Lung (tissue), 11 donors: ENCODE measurements at regions not wholly inside any gene's neighbourhood (a gene's known extent, or its start where the extent isn't known, plus 50 kb on each side); places are given as distances from the start of the nearest gene placed in this dataset.

Source experiments
- ATAC-seq: fragments of 200-7000 bp; cut with Tn5 transposase; one replicate; pipeline ENCODE4 v1.9.1; 2020; ENCODE audit warnings: moderate number of reproducible peaks; ENCODE audit not compliant: insufficient read depth, low FRiP score
- DNase-seq, 3 donors: peaks; one replicate each; pipeline ENCODE4 v3.0.0-alpha.2; 2013 to 2017
- H3K27ac ChIP-seq, 2 donors: one replicate each; pipeline ENCODE4 v1.5.1; 2013; ENCODE audit warnings: mild to moderate bottlenecking in 2 of 2, moderate library complexity in 2 of 2, control low read depth in 1 of 2, inconsistent platforms in 1 of 2, low read depth in 1 of 2, low read length in 1 of 2
- H3K27me3 ChIP-seq, 3 donors: one replicate each; pipeline ENCODE4 v1.5.1; 2013; ENCODE audit warnings: low read length in 2 of 3; ENCODE audit not compliant: control insufficient read depth in 3 of 3, insufficient read depth in 3 of 3
- H3K36me3 ChIP-seq, 4 donors: one replicate each; pipeline ENCODE4 v1.5.1; 2013; ENCODE audit warnings: low read length in 4 of 4, mild to moderate bottlenecking in 1 of 4, moderate library complexity in 1 of 4; ENCODE audit not compliant: control insufficient read depth in 4 of 4, insufficient read depth in 4 of 4
- H3K4me1 ChIP-seq, 5 donors: one replicate each; pipeline ENCODE4 v1.5.1; 2013; ENCODE audit warnings: low read length in 5 of 5, mild to moderate bottlenecking in 2 of 5, moderate library complexity in 1 of 5; ENCODE audit not compliant: control insufficient read depth in 5 of 5, insufficient read depth in 5 of 5
- H3K4me3 ChIP-seq: one replicate; pipeline ENCODE4 v1.5.1; 2013; ENCODE audit warnings: mild to moderate bottlenecking, control low read depth, moderate library complexity
- H3K9ac ChIP-seq, 2 donors: one replicate each; pipeline ENCODE4 v1.5.1; 2013; ENCODE audit warnings: low read length in 2 of 2, control low read depth in 1 of 2; ENCODE audit not compliant: insufficient read depth in 1 of 2
- H3K9me3 ChIP-seq, 4 donors: one replicate each; pipeline ENCODE4 v1.5.1; 2013; ENCODE audit warnings: low read length in 3 of 4, mild to moderate bottlenecking in 1 of 4, moderate library complexity in 1 of 4; ENCODE audit not compliant: control insufficient read depth in 4 of 4, insufficient read depth in 3 of 4
- WGBS, 2 donors: extraction: QIAGEN DNeasy Blood & Tissue Kit; methylation state at CpG; one replicate each; pipeline ENCODE4 v1.1.7; 2013; 5-methylcytosine and 5-hydroxymethylcytosine counted together
- TF ChIP-seq, protein P1 (sequence below): IDR thresholded peaks from 2 replicates; pipeline ENCODE4 v1.5.1; 2012; ENCODE audit warnings: mild to moderate bottlenecking; ENCODE audit errors: control extremely low read depth, extremely low read depth
- donor health status: control.
- donor health status: control.
- donor health status: Bipolar disorder and iron deficiency.
- donor health status: healthy.
- donor health status: DM: yes; HTN: yes; CAD: no.

GRCh38 chr18:45402485-45403056 lies 212.7 kb upstream of the SLC14A2 start:
- H3K9ac ChIP-seq = no peak overlapping the region
- TF ChIP-seq, protein P1, sequence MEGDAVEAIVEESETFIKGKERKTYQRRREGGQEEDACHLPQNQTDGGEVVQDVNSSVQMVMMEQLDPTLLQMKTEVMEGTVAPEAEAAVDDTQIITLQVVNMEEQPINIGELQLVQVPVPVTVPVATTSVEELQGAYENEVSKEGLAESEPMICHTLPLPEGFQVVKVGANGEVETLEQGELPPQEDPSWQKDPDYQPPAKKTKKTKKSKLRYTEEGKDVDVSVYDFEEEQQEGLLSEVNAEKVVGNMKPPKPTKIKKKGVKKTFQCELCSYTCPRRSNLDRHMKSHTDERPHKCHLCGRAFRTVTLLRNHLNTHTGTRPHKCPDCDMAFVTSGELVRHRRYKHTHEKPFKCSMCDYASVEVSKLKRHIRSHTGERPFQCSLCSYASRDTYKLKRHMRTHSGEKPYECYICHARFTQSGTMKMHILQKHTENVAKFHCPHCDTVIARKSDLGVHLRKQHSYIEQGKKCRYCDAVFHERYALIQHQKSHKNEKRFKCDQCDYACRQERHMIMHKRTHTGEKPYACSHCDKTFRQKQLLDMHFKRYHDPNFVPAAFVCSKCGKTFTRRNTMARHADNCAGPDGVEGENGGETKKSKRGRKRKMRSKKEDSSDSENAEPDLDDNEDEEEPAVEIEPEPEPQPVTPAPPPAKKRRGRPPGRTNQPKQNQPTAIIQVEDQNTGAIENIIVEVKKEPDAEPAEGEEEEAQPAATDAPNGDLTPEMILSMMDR = no peak
- WGBS, 2 donors = 75 to 93% methylated on average over 2 of the region's 2 CpGs

DNA sequence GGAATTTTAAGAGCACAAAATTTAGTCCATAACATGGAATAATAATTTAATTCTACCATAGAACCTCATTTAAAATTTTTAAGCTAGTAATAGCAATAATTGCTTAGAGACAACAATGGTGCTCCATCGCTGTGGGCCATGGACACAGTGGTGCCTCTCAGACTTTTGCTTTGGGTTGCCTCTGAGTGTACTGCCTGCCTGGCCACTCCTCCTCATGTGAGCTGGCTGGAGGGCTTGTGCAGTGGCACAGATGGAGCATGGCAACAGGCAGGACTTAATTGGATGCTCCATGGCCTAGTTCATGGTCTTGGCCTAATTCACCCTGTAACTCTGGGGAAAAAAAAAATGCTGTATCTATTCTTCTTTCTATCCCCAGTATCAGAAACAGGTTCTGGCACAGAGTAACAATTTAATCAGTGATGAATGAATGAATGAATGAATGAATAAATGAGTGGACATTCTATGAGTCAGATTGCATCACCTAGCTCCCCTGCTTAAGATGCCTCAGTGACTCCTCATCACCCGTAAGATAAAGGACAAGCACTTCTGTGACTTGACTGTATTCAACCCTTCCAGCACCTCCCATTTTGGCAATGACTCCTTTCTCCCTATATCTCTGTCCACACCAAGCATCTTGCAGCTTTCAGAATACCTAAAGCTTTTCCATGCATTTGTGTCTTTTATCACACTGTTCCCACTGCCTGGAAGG lies 211.8 kb upstream of the SLC14A2 start:
- H3K9me3 ChIP-seq = no peaks in the 10 kb centered on the region
- no peak overlapping the region for H3K27ac ChIP-seq
- H3K4me3 ChIP-seq = no peak overlapping the region
- no peaks in the 10 kb centered on the region for H3K27me3 ChIP-seq
- 93 to 98% methylated on average over 2 of the region's 2 CpGs for WGBS, 2 donors
- no peaks in the 10 kb centered on the region for H3K36me3 ChIP-seq
- TF ChIP-seq, protein P1 = no peak
- DNase-seq (no peak), ATAC-seq (no peak)
- H3K9ac ChIP-seq = no peak overlapping the region
- peaks cover 0 to 3% (median 0%) of the 10 kb centered on the region in 5 donors for H3K4me1 ChIP-seq

More at GRCh38 chr18:45402485-45403056, 212.7 kb upstream of the SLC14A2 start:
- H3K36me3 ChIP-seq = no peaks in the 10 kb centered on the region
- H3K27me3 ChIP-seq = no peaks in the 10 kb centered on the region
- no peak for DNase-seq
- ATAC-seq = no peak
- H3K4me1 ChIP-seq = peaks cover 0 to 3% (median 0%) of the 10 kb centered on the region in 5 donors
- H3K9me3 ChIP-seq = no peaks in the 10 kb centered on the region
- H3K4me3 ChIP-seq = no peak overlapping the region
- H3K27ac ChIP-seq = no peak overlapping the region

DNA sequence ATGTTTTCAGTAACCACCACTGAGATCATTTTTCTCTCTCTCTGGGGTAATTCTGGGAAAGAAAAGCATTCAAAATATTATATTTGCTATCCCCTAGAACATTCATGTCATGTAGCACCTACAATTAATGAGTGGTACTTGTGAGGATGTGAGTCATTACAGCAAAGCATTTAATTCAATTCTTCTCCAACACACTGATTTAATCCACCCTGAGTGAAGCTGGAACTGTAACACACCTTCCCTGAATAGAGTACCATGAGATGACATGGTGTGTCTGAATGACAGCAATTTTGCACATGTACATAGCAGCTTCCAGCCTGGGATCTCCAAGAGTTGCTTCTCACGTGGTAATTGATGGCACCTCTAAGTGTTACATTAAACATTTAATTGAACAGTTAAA lies 207.1 kb upstream of the SLC14A2 start:
- no peak overlapping the region for H3K9ac ChIP-seq
- H3K4me3 ChIP-seq = no peak overlapping the region
- H3K9me3 ChIP-seq = no peaks in the 10 kb centered on the region
- no peaks in the 10 kb centered on the region for H3K4me1 ChIP-seq
- TF ChIP-seq, protein P1 = no peak
- DNase-seq (no peak), ATAC-seq (no peak)
- 56 to 88% methylated on average over 1 of the region's 1 CpG for WGBS, 2 donors
- H3K27ac ChIP-seq = no peak overlapping the region
- no peaks in the 10 kb centered on the region for H3K36me3 ChIP-seq
- H3K27me3 ChIP-seq = no peaks in the 10 kb centered on the region
